ENCODE measurements at regions not wholly inside any gene's neighbourhood (a gene's known extent, or its start where the extent isn't known, plus 50 kb on each side); places are given as distances from the start of the nearest gene placed in this dataset.
"Not testable (repeated sequence)": the region's sequence is repeated elsewhere in the genome, so short reads cannot be mapped to it uniquely, and the experiment has no call there.

- FAIRE-seq, result no peak
- no peak for DNase-seq (ENCODE audit: low spot score)
These were observed 147.6 kb upstream of the BARHL2 start for GRCh38 chr1:90864681-90865080.

- no peak for DNase-seq (ENCODE audit: low spot score)
- FAIRE-seq, result no peak
These were observed 145.7 kb upstream of the BARHL2 start for GRCh38 chr1:90862782-90863181.

- not testable (repeated sequence) for FAIRE-seq; DNase-seq (ENCODE audit: low spot score)
These were observed 144.3 kb upstream of the BARHL2 start for GRCh38 chr1:90861421-90861820.

- no peak for DNase-seq (ENCODE audit: low spot score)
- no peak for FAIRE-seq
These were observed 139.4 kb upstream of the BARHL2 start for GRCh38 chr1:90856463-90857007.

- no peak for DNase-seq (ENCODE audit: low spot score)
- no peak for FAIRE-seq
These were observed 137.4 kb upstream of the BARHL2 start for GRCh38 chr1:90854397-90854924.

- DNase-seq (ENCODE audit: low spot score) (no peak), FAIRE-seq (no peak)
These were observed 134.6 kb upstream of the BARHL2 start for GRCh38 chr1:90851711-90852050.

GRCh38 chr1:90850898-90851710 lies 134.0 kb upstream of the BARHL2 start:
- FAIRE-seq (no peak), DNase-seq (ENCODE audit: low spot score) (no peak)

GRCh38 chr1:90850181-90850897 lies 133.2 kb upstream of the BARHL2 start:
- FAIRE-seq (no peak), DNase-seq (ENCODE audit: low spot score) (no peak)

GRCh38 chr1:90841473-90841872 lies 124.4 kb upstream of the BARHL2 start:
- FAIRE-seq (no peak), DNase-seq (ENCODE audit: low spot score) (no peak)

GRCh38 chr1:90840352-90840751 lies 123.2 kb upstream of the BARHL2 start:
- FAIRE-seq (no peak), DNase-seq (ENCODE audit: low spot score) (no peak)

GRCh38 chr1:90839323-90839722 lies 122.2 kb upstream of the BARHL2 start:
- no peak for DNase-seq (ENCODE audit: low spot score)
- no peak for FAIRE-seq

- no peak for FAIRE-seq
These were observed 121.6 kb upstream of the BARHL2 start for GRCh38 chr1:90838720-90839119.

GRCh38 chr1:90837420-90837819 lies 120.3 kb upstream of the BARHL2 start:
- FAIRE-seq (no peak), DNase-seq (ENCODE audit: low spot score) (no peak)

More at GRCh38 chr1:90838720-90839119, 121.6 kb upstream of the BARHL2 start:
- DNase-seq (ENCODE audit: low spot score), result no peak

GRCh38 chr1:90836345-90836679 lies 119.2 kb upstream of the BARHL2 start:
- no peak for FAIRE-seq
- no peak for DNase-seq (ENCODE audit: low spot score)

GRCh38 chr1:90835661-90836344 lies 118.7 kb upstream of the BARHL2 start:
- FAIRE-seq (no peak), DNase-seq (ENCODE audit: low spot score) (no peak)

GRCh38 chr1:90834886-90835660 lies 118.0 kb upstream of the BARHL2 start:
- no peak for FAIRE-seq
- no peak for DNase-seq (ENCODE audit: low spot score)

- no peak for FAIRE-seq
- no peak for DNase-seq (ENCODE audit: low spot score)
These were observed 117.3 kb upstream of the BARHL2 start for GRCh38 chr1:90834354-90834885.

GRCh38 chr1:90833466-90834110 lies 116.5 kb upstream of the BARHL2 start:
- DNase-seq (ENCODE audit: low spot score) (no peak), FAIRE-seq (no peak)

- FAIRE-seq (no peak), DNase-seq (ENCODE audit: low spot score) (peak; percentile 29)
These were observed 114.8 kb upstream of the BARHL2 start for GRCh38 chr1:90831910-90832309.

- DNase-seq (ENCODE audit: low spot score) (no peak), FAIRE-seq (no peak)
These were observed 109.7 kb upstream of the BARHL2 start for GRCh38 chr1:90826834-90827233.

Data from urothelium cell line (cell line).